Liver (tissue), 7 donors: ENCODE measurements at regions not wholly inside any gene's neighbourhood (a gene's known extent, or its start where the extent isn't known, plus 50 kb on each side); places are given as distances from the start of the nearest gene placed in this dataset.

ENCODE experiments used
- DNase-seq: peaks from one replicate; pipeline ENCODE4 v3.0.0-alpha.2; 2017; ENCODE audit warnings: low spot score
- H3K27ac ChIP-seq, 2 donors: one replicate each; pipeline ENCODE4 v1.7.0; 2013; ENCODE audit warnings: inconsistent platforms in 2 of 2, low read length in 2 of 2, control low read depth in 1 of 2, low read depth in 1 of 2, mild to moderate bottlenecking in 1 of 2
- H3K27me3 ChIP-seq, 4 donors: one replicate each; pipeline versions ENCODE4 v1.6.1 to v1.7.0; 2013; ENCODE audit warnings: low read length in 3 of 4, inconsistent platforms in 1 of 4, mild to moderate bottlenecking in 1 of 4, moderate library complexity in 1 of 4; ENCODE audit not compliant: control insufficient read depth in 4 of 4, insufficient read depth in 4 of 4
- H3K36me3 ChIP-seq, 4 donors: one replicate each; pipeline versions ENCODE4 v1.6.1 to v1.7.0; 2013; ENCODE audit warnings: low read length in 3 of 4, mild to moderate bottlenecking in 3 of 4, low read depth in 1 of 4, moderate library complexity in 1 of 4; ENCODE audit not compliant: control insufficient read depth in 4 of 4, insufficient read depth in 3 of 4
- H3K4me1 ChIP-seq, 4 donors: one replicate each; pipeline versions ENCODE4 v1.6.1 to v1.7.0; 2013; ENCODE audit warnings: low read length in 3 of 4, mild to moderate bottlenecking in 3 of 4, moderate library complexity in 1 of 4; ENCODE audit not compliant: control insufficient read depth in 4 of 4, insufficient read depth in 4 of 4
- H3K4me3 ChIP-seq, 3 donors: one replicate each; pipeline versions ENCODE4 v1.6.1 to v1.7.0; 2013; ENCODE audit warnings: low read length in 3 of 3, control low read depth in 1 of 3, low read depth in 1 of 3, mild to moderate bottlenecking in 1 of 3
- H3K9ac ChIP-seq, 2 donors: one replicate each; pipeline ENCODE4 v1.7.0; 2013; ENCODE audit warnings: low read length in 2 of 2, mild to moderate bottlenecking in 2 of 2, moderate library complexity in 2 of 2, control low read depth in 1 of 2, low read depth in 1 of 2
- H3K9me3 ChIP-seq, 4 donors: one replicate each; pipeline versions ENCODE4 v1.6.1 to v1.7.0; 2013; ENCODE audit warnings: low read length in 3 of 4; ENCODE audit not compliant: control insufficient read depth in 4 of 4
- EGR1 ChIP-seq, 2 donors: IDR thresholded peaks; 2 replicates each; pipeline ENCODE4 v1.6.1; 2016 to 2018; ENCODE audit warnings: antibody characterized with exemption in 2 of 2, low read depth in 2 of 2
- FOXA1 ChIP-seq: IDR thresholded peaks from 2 replicates; pipeline ENCODE4 v1.6.1; 2016; ENCODE audit warnings: antibody characterized with exemption
- FOXA2 ChIP-seq: IDR thresholded peaks from 2 replicates; pipeline ENCODE4 v1.6.1; 2016; ENCODE audit warnings: antibody characterized with exemption
- GABPA ChIP-seq, 2 donors: IDR thresholded peaks in 1 of 2; conservative IDR thresholded peaks in 1 of 2; 2 replicates each; pipeline ENCODE4 v1.6.1; 2016; ENCODE audit warnings: antibody characterized with exemption in 2 of 2, mild to moderate bottlenecking in 1 of 2, moderate library complexity in 1 of 2
- HNF4A ChIP-seq, 2 donors: conservative IDR thresholded peaks; 2 replicates each; pipeline ENCODE4 v1.6.1; 2016; ENCODE audit warnings: antibody characterized with exemption in 2 of 2, mild to moderate bottlenecking in 2 of 2
- NR2F2 ChIP-seq: IDR thresholded peaks from 2 replicates; pipeline ENCODE4 v1.6.1; 2016; ENCODE audit warnings: antibody characterized with exemption
- RXRA ChIP-seq, 2 donors: IDR thresholded peaks; 2 replicates each; pipeline ENCODE4 v1.6.1; 2017 to 2018; ENCODE audit warnings: antibody characterized with exemption in 2 of 2, mild to moderate bottlenecking in 1 of 2
- TAF1 ChIP-seq: conservative IDR thresholded peaks from 2 replicates; pipeline ENCODE4 v1.6.1; 2016; ENCODE audit warnings: antibody characterized with exemption, mild to moderate bottlenecking
- YY1 ChIP-seq: IDR thresholded peaks from 2 replicates; pipeline ENCODE4 v1.6.1; 2016; ENCODE audit warnings: antibody characterized with exemption, mild to moderate bottlenecking
- WGBS: extraction: QIAGEN DNeasy Blood & Tissue Kit; methylation state at CpG from one replicate; pipeline ENCODE4 v1.1.7; 2013; 5-methylcytosine and 5-hydroxymethylcytosine counted together
- TF ChIP-seq, protein P1 (sequence below): IDR thresholded peaks from 2 replicates; pipeline ENCODE4 v1.6.1; 2016; ENCODE audit warnings: antibody characterized with exemption
- donor health status: healthy.
- donor health status: healthy.
- donor health status: healthy.
- donor health status: healthy.

DNA sequence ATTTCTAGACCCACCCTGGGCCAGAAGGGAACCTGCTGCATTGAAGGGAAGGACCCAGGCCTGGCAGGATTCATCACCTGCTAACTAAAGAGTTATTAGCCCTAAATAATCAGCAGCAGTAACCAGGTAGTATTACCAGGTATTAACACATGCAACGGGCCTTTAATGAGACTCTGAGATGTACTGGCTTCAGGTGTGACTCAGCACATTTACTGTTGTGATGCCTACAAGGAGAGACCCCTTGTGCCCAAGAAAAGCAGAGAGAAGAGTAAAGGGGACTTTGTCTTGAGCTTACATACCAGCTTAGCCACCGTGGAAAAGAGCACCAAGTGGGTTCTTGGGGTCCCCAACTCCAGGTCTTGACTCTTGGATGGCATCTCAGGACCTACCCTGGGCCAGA, 243.1 kb upstream of the SLC39A10 start:
- H3K36me3 ChIP-seq: no peaks in the 10 kb centered on the region
- WGBS: 71% methylated on average over 2 of the region's 2 CpGs
- H3K4me3 ChIP-seq: no peak overlapping the region
- no peaks in the 10 kb centered on the region for H3K9me3 ChIP-seq
- no peak overlapping the region for H3K9ac ChIP-seq
- DNase-seq: no peak
- no peak for TF ChIP-seq GABPA (IDR thresholded peaks at IDR 0.05 in 1 of 2, conservative IDR thresholded peaks at IDR 0.05 in 1 of 2)
- no peak for TF ChIP-seq FOXA2
- TF ChIP-seq NR2F2: no peak
- no peak for TF ChIP-seq EGR1 (IDR thresholded peaks at IDR 0.05; ENCODE audit: low read depth in 2 of 2)
- no peak overlapping the region for H3K27ac ChIP-seq
- H3K4me1 ChIP-seq: no peaks in the 10 kb centered on the region
- H3K27me3 ChIP-seq: no peaks in the 10 kb centered on the region

DNA sequence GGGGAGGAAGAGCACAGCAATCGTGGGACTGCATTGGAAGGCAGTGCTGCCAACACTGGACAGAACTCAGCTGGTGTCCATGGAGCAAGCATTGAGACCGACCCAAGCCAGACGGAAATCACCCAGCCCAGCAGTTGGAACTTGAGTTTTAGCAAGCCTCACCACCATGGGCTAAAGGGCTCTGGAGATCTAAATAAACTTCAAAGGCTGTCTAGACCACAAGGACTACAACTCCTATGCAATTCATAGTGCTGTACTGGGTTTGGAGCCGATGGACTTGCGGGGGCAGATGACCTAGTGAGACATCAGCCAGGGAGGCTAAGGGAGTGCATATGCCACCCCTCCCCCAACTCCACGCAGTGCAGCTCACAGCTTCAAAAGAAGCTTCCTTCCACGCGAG, 243.6 kb upstream of the SLC39A10 start:
- Histone ChIP-seq H3K9ac (no peak overlapping the region), H3K27me3 (no peaks in the 10 kb centered on the region), H3K4me1 (no peaks in the 10 kb centered on the region), H3K9me3 (no peaks in the 10 kb centered on the region), H3K4me3 (no peak overlapping the region), H3K36me3 (no peaks in the 10 kb centered on the region), H3K27ac (no peak overlapping the region)
- no peak for DNase-seq
- 74% methylated on average over 8 of the region's 8 CpGs for WGBS
- TF ChIP-seq YY1 (no peak), RXRA (IDR thresholded peaks at IDR 0.05) (no peak), NR2F2 (no peak), TAF1 (no peak)
- TF ChIP-seq, protein P1, sequence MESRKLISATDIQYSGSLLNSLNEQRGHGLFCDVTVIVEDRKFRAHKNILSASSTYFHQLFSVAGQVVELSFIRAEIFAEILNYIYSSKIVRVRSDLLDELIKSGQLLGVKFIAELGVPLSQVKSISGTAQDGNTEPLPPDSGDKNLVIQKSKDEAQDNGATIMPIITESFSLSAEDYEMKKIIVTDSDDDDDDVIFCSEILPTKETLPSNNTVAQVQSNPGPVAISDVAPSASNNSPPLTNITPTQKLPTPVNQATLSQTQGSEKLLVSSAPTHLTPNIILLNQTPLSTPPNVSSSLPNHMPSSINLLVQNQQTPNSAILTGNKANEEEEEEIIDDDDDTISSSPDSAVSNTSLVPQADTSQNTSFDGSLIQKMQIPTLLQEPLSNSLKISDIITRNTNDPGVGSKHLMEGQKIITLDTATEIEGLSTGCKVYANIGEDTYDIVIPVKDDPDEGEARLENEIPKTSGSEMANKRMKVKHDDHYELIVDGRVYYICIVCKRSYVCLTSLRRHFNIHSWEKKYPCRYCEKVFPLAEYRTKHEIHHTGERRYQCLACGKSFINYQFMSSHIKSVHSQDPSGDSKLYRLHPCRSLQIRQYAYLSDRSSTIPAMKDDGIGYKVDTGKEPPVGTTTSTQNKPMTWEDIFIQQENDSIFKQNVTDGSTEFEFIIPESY: no peak

DNA sequence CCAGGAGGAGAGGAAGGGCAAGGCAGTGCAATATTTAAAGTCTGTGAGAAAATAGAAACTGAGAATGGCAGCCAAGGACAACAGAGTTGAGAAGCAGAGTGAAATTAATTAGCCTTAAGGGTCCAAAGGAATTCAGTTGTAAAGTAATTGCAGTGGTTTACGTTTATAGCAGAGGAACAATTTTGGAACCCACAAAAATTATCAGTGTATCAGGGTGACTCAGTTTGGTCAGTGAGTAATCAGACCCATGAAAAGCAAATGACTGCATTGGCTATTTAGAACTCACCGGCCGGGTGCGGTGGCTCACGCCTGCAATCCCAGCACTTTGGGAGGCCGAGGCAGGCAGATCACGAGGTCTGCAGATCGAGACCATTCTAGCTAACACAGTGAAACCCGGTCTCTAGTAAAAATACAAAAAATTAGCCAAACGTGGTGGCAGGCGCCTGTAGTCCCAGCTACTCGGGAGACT, 245.8 kb upstream of the SLC39A10 start:
- no peak for TF ChIP-seq EGR1 (IDR thresholded peaks at IDR 0.05; ENCODE audit: low read depth in 2 of 2)
- H3K36me3 ChIP-seq: no peaks in the 10 kb centered on the region
- no peaks in the 10 kb centered on the region for H3K4me1 ChIP-seq
- H3K9me3 ChIP-seq: no peaks in the 10 kb centered on the region
- H3K9ac ChIP-seq: no peak overlapping the region
- WGBS: 92% methylated on average over 12 of the region's 12 CpGs
- no peaks in the 10 kb centered on the region for H3K27me3 ChIP-seq
- no peak for DNase-seq
- no peak overlapping the region for H3K4me3 ChIP-seq
- no peak overlapping the region for H3K27ac ChIP-seq

DNA sequence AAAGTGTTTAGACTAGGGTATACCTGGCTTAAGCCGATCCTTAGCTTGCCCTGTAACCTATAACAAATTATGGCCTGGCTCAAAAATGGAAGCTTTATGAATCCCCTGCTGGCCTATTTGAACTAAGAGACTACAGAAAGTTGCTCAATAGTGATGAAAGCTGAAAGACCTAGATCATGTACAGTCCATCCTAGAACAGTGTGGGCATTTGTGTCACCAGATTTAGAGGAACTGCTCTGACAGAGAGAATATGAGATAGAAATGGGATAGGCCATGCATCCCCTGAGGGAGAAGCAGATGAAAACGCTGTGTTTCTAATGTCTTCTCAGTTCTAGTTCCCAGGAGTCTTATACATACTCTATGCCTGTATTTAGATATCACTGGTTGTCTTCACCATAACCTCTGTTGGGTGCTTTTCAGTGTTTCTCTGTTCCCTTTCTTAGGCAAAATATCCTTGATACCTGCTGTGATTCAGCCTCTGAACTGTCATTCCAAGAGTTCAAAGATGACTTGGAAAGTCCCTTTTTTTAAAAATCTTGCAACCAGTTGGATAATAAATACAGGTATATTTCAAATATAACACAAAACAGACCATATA, 246.9 kb upstream of the SLC39A10 start:
- WGBS: 67% methylated on average over 2 of the region's 2 CpGs
- Histone ChIP-seq H3K4me1 (no peaks in the 10 kb centered on the region), H3K27ac (no peak overlapping the region), H3K27me3 (no peaks in the 10 kb centered on the region), H3K9me3 (no peaks in the 10 kb centered on the region), H3K9ac (no peak overlapping the region), H3K36me3 (no peaks in the 10 kb centered on the region), H3K4me3 (no peak overlapping the region)
- no peak for DNase-seq
- TF ChIP-seq HNF4A (conservative IDR thresholded peaks at IDR 0.05) (no peak), FOXA1 (no peak), NR2F2 (no peak)
